ENCODE measurements at regions not wholly inside any gene's neighbourhood (a gene's known extent, or its start where the extent isn't known, plus 50 kb on each side); places are given as distances from the start of the nearest gene placed in this dataset.

- TF ChIP-seq POLR2A (IDR thresholded peaks at IDR 0.05; ENCODE audit: low read length): no peak
- no peak for TF ChIP-seq GATA1 (IDR thresholded peaks at IDR 0.05; ENCODE audit: low read depth, low read length)
- DNase-seq: no peak
Observed at GRCh38 chr6:81694855-81695254, 57.6 kb downstream of the TENT5A start.

- TF ChIP-seq POLR2A (IDR thresholded peaks at IDR 0.05; ENCODE audit: low read length) (no peak), GATA1 (IDR thresholded peaks at IDR 0.05; ENCODE audit: low read depth, low read length) (no peak)
- DNase-seq: no peak
Observed at GRCh38 chr6:81694207-81694606, 58.3 kb downstream of the TENT5A start.

- no peak for DNase-seq
- TF ChIP-seq POLR2A (IDR thresholded peaks at IDR 0.05; ENCODE audit: low read length) (no peak), GATA1 (IDR thresholded peaks at IDR 0.05; ENCODE audit: low read depth, low read length) (no peak)
Observed at GRCh38 chr6:81693266-81693665, 59.2 kb downstream of the TENT5A start.

- DNase-seq: no peak
- no peak for TF ChIP-seq POLR2A (IDR thresholded peaks at IDR 0.05; ENCODE audit: low read length)
- no peak for TF ChIP-seq GATA1 (IDR thresholded peaks at IDR 0.05; ENCODE audit: low read depth, low read length)
Observed at GRCh38 chr6:81690073-81690472, 62.4 kb downstream of the TENT5A start.

GRCh38 chr6:81689580-81689979 is 62.9 kb downstream of the TENT5A start:
- DNase-seq: no peak

DNA sequence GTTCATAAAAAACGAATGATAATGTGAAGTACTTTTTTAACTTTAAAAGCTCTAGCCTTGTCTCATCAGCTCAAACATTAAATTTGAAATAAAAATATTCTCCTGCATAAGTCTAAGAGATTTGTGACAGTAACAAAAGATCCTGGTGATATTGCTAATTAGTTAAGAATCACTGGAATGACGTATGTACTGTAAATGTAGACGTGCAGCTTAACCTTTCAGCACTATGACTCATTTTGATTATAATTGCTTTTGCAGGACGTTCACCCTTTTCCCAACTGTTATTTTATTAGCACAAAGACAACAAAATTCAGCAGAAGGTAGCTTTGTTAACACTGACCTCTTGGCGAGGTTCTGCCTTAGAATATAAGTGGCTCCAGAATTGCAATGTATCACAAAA is 68.6 kb downstream of the TENT5A start:
- no peak for DNase-seq
- TF ChIP-seq POLR2A (IDR thresholded peaks at IDR 0.05; ENCODE audit: low read length): no peak
- TF ChIP-seq GATA1 (IDR thresholded peaks at IDR 0.05; ENCODE audit: low read depth, low read length): no peak

More at GRCh38 chr6:81689580-81689979, 62.9 kb downstream of the TENT5A start:
- no peak for TF ChIP-seq POLR2A (IDR thresholded peaks at IDR 0.05; ENCODE audit: low read length)
- TF ChIP-seq GATA1 (IDR thresholded peaks at IDR 0.05; ENCODE audit: low read depth, low read length): no peak

DNA sequence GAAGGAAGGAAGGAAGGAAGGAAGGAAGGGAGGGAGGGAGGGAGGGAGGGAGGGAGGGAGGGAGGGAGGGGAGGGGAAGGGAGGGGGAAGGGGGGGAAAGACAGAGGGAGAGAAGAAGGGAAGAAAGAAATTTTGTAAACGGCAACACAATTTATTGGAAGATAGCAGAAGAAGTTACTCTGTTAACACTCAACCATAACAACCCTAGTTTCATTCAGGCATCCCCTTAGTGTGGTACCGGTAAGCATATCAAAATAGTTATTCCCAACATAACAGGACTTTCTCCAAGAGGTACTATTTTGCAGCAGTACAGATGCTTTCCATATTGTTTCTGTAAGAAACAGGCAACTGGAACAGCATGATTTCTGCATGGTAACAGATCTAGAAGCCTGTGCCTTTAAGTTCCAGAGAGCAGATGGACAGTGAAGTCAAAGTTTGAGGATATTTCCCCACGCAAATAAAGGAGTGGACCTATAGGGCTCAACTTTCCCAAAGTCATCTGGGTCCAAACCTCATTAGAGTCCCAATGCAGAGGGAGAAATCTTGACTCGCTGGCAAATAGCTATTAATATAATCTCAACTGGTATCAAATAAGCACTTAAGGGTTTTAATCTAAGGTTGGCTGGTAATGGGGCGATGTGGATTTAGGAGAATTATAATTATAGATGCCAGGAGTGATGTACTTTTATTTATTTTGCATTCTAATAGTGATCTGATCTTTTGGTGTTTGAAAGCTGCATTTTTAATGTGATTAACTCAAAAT is 69.4 kb downstream of the TENT5A start:
- DNase-seq: no peak
- TF ChIP-seq GATA1 (IDR thresholded peaks at IDR 0.05; ENCODE audit: low read depth, low read length): no peak
- no peak for TF ChIP-seq POLR2A (IDR thresholded peaks at IDR 0.05; ENCODE audit: low read length)

- DNase-seq: no peak
Observed at GRCh38 chr6:81682235-81682795, 70.2 kb downstream of the TENT5A start.

DNA sequence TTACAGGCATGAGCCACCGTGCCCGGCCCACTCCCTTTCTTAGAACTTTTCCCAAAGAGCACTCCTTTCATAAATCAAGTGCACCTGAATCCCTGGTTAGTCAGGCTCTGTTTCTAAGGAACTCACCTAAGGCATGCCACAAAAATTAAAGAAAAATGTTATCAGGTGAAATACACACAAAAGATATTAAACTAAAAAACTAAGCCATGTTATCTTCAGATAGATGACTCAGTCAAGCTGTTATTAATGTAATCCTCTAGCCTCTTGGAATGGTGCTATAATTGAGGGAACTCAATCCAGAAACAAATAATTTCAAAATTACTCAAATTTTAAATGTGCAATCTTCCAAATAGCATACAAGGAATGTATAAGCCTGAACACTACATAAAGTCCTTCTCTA is 83.0 kb downstream of the TENT5A start:
- TF ChIP-seq GATA1 (IDR thresholded peaks at IDR 0.05; ENCODE audit: low read depth, low read length): no peak
- no peak for TF ChIP-seq POLR2A (IDR thresholded peaks at IDR 0.05; ENCODE audit: low read length)

More at GRCh38 chr6:81682235-81682795, 70.2 kb downstream of the TENT5A start:
- TF ChIP-seq POLR2A (IDR thresholded peaks at IDR 0.05; ENCODE audit: low read length) (no peak), GATA1 (IDR thresholded peaks at IDR 0.05; ENCODE audit: low read depth, low read length) (no peak)

DNA sequence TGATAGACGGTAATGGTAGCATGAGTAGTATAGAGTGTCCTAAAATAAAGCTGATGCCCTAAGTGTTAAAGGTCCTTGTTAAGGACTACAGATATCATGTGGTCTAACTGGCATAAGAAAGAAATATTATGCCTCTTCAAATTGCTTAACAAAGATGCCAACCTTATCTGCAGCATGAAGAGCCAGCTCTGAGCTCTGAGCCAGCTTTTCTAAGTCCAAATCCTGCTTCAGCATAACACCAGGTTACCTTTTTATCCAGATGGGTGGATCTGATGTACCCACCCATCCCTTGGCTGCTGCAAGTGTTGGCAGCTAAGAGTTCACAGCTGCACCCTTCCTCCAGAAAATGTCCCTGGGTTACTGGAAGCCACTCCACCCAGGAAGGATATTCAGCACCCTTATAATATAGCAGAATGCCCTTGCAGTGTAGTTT is 83.8 kb downstream of the TENT5A start:
- TF ChIP-seq POLR2A (IDR thresholded peaks at IDR 0.05; ENCODE audit: low read length) (no peak), GATA1 (IDR thresholded peaks at IDR 0.05; ENCODE audit: low read depth, low read length) (no peak)
- DNase-seq: no peak

More for the DNA sequence above, 83.0 kb downstream of the TENT5A start:
- DNase-seq: no peak

GRCh38 chr6:81666481-81666880 is 86.0 kb downstream of the TENT5A start:
- TF ChIP-seq POLR2A (IDR thresholded peaks at IDR 0.05; ENCODE audit: low read length) (no peak), GATA1 (IDR thresholded peaks at IDR 0.05; ENCODE audit: low read depth, low read length) (no peak)
- no peak for DNase-seq

- no peak for TF ChIP-seq POLR2A (IDR thresholded peaks at IDR 0.05; ENCODE audit: low read length)
- TF ChIP-seq GATA1 (IDR thresholded peaks at IDR 0.05; ENCODE audit: low read depth, low read length): no peak
- no peak for DNase-seq
Observed at GRCh38 chr6:81656231-81656630, 96.2 kb downstream of the TENT5A start.

- no peak for TF ChIP-seq GATA1 (IDR thresholded peaks at IDR 0.05; ENCODE audit: low read depth, low read length)
- no peak for TF ChIP-seq POLR2A (IDR thresholded peaks at IDR 0.05; ENCODE audit: low read length)
- no peak for DNase-seq
Observed at GRCh38 chr6:81655696-81656095, 96.8 kb downstream of the TENT5A start.

GRCh38 chr6:81648502-81648901 is 104.0 kb downstream of the TENT5A start:
- TF ChIP-seq GATA1 (IDR thresholded peaks at IDR 0.05; ENCODE audit: low read depth, low read length) (no peak), POLR2A (IDR thresholded peaks at IDR 0.05; ENCODE audit: low read length) (no peak)
- no peak for DNase-seq

DNA sequence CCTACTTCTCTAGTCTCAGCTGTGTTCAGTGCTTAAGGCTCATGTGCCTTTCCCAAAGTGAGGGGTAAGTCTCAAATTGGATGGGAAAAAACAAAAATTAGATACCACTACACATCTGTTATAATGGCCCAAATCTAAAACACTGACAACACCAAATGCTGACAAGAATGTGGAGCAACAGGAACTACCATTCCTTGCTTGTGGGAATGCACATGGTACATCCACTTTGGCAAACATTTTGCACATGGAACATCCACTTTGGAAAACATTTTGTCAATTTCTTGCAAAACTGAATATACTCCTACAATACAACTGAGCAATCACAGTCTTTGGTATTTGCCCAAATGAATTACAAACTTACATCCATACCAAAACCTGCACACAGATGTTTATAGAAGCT is 109.3 kb downstream of the TENT5A start:
- no peak for TF ChIP-seq POLR2A (IDR thresholded peaks at IDR 0.05; ENCODE audit: low read length)
- TF ChIP-seq GATA1 (IDR thresholded peaks at IDR 0.05; ENCODE audit: low read depth, low read length): no peak
- no peak for DNase-seq

Measured in erythroblast (primary cell).